ENCODE measurements at regions not wholly inside any gene's neighbourhood (a gene's known extent, or its start where the extent isn't known, plus 50 kb on each side); places are given as distances from the start of the nearest gene placed in this dataset.
"Not testable (repeated sequence)": the region's sequence is repeated elsewhere in the genome, so short reads cannot be mapped to it uniquely, and the experiment has no call there.

- no peak for DNase-seq (ENCODE audit: low spot score)
Measured at GRCh38 chr1:208714323-208714722, 470.1 kb upstream of the PLXNA2 start.

GRCh38 chr1:208717525-208717924 lies 473.3 kb upstream of the PLXNA2 start:
- no peak for DNase-seq (ENCODE audit: low spot score)

- DNase-seq (ENCODE audit: low spot score): no peak
Measured at GRCh38 chr1:208722592-208722991, 478.4 kb upstream of the PLXNA2 start.

GRCh38 chr1:208724079-208724478 lies 479.9 kb upstream of the PLXNA2 start:
- no peak for DNase-seq (ENCODE audit: low spot score)

- no peak for DNase-seq (ENCODE audit: low spot score)
Measured at GRCh38 chr1:208728815-208729214, 484.6 kb upstream of the PLXNA2 start.

GRCh38 chr1:208731981-208732821 lies 488.0 kb upstream of the PLXNA2 start:
- no peak for DNase-seq (ENCODE audit: low spot score)

GRCh38 chr1:208737161-208737560 lies 493.0 kb upstream of the PLXNA2 start:
- no peak for DNase-seq (ENCODE audit: low spot score)

GRCh38 chr1:208737922-208738321 lies 493.7 kb upstream of the PLXNA2 start:
- no peak for DNase-seq (ENCODE audit: low spot score)

- DNase-seq (ENCODE audit: low spot score): not testable (repeated sequence)
Measured at GRCh38 chr1:208739636-208740035, 495.5 kb upstream of the PLXNA2 start.

GRCh38 chr1:208741296-208741695 lies 497.1 kb upstream of the PLXNA2 start:
- no peak for DNase-seq (ENCODE audit: low spot score)

GRCh38 chr1:208743361-208743760 lies 499.2 kb upstream of the PLXNA2 start:
- no peak for DNase-seq (ENCODE audit: low spot score)

GRCh38 chr1:208747979-208748378 lies 503.8 kb upstream of the PLXNA2 start:
- no peak for DNase-seq (ENCODE audit: low spot score)

- DNase-seq (ENCODE audit: low spot score): no peak
Measured at GRCh38 chr1:208748387-208749165, 504.4 kb upstream of the PLXNA2 start.

GRCh38 chr1:208756339-208756981 lies 512.3 kb upstream of the PLXNA2 start:
- no peak for DNase-seq (ENCODE audit: low spot score)

- DNase-seq (ENCODE audit: low spot score): no peak
Measured at GRCh38 chr1:208757846-208758245, 513.7 kb upstream of the PLXNA2 start.

GRCh38 chr1:208759255-208759654 lies 515.1 kb upstream of the PLXNA2 start:
- DNase-seq (ENCODE audit: low spot score): no peak

- DNase-seq (ENCODE audit: low spot score): no peak
Measured at GRCh38 chr1:208763971-208764370, 519.8 kb upstream of the PLXNA2 start.

- no peak for DNase-seq (ENCODE audit: low spot score)
Measured at GRCh38 chr1:208766832-208767231, 522.6 kb upstream of the PLXNA2 start.

- no peak for DNase-seq (ENCODE audit: low spot score)
Measured at GRCh38 chr1:208767816-208768215, 523.6 kb upstream of the PLXNA2 start.

GRCh38 chr1:208772891-208773290 lies 528.7 kb upstream of the PLXNA2 start:
- DNase-seq (ENCODE audit: low spot score): no peak

GRCh38 chr1:208775841-208776240 lies 531.7 kb upstream of the PLXNA2 start:
- DNase-seq (ENCODE audit: low spot score): no peak

- DNase-seq (ENCODE audit: low spot score): no peak
Measured at GRCh38 chr1:208778417-208778816, 534.2 kb upstream of the PLXNA2 start.
